Stimulated activated CD8-positive, alpha-beta memory T cell treated with anti-CD3 and anti-CD28 coated beads, Interleukin-12 subunit alpha, Interleukin-12 subunit beta, amount 100 ng/mL, for 24 hours (primary cell): ENCODE measurements at regions not wholly inside any gene's neighbourhood (a gene's known extent, or its start where the extent isn't known, plus 50 kb on each side); places are given as distances from the start of the nearest gene placed in this dataset.

Source experiments
- DNase-seq: peaks from one replicate; pipeline ENCODE4 v3.0.0-alpha.2; 2020; ENCODE audit errors: extremely low read depth

DNA sequence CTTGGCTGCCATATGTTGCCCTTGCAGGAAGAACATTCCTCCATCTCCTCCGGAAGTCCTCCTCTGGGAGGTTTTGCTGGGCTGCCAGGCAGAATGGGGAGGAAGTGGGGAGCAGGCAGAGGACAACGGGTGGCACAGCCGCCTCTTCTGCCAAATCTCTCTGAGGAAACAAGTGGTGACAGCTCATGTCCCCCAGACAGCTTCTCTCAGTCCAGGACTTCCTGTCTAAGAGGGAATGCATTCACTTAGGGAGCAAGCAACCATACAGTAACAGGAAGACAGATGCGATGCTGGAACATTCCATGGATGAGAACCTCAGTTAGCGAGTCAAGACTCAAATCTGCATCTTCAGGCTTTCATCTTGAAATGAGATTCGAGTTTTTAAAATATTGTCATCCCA, 701.0 kb downstream of the SEMA5A start:
- DNase-seq = no peak

DNA sequence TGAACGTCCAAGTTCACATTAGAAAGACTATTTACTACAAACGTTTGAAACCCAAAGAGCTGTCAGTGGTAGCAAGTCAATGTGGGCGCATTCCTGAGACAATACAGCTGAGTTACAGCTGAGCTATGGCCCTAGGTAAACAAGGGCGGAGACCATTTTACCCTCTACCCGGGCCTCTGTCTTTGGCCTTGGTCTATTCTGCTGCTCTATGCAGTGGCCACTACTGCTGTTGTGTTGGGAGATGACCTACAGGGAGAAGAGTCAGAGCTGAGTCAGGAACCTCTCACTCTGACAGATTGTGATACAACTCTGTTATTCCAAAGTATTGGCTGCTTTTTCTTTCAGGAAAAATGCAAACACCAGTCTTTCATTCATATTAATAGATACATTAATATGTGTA, 700.6 kb downstream of the SEMA5A start:
- no peak for DNase-seq

DNA sequence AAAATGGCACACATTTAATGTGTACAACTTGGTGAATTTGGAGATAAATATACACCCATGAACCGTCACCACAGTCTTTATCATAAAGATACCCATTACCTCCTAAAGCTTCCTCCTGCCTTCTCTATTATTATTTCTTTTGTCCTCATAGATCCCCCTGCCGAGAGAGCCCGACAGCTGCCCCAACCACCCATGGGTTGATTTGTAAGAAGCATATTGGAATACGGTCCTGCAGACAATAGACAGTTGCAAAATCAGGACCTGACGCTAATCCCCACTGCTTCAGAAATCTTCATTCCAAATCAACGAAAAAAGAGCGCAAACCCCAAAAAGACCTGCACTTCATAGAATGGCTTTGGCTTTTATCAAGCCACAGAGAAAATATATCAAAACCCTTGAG, 697.5 kb downstream of the SEMA5A start:
- no peak for DNase-seq

DNA sequence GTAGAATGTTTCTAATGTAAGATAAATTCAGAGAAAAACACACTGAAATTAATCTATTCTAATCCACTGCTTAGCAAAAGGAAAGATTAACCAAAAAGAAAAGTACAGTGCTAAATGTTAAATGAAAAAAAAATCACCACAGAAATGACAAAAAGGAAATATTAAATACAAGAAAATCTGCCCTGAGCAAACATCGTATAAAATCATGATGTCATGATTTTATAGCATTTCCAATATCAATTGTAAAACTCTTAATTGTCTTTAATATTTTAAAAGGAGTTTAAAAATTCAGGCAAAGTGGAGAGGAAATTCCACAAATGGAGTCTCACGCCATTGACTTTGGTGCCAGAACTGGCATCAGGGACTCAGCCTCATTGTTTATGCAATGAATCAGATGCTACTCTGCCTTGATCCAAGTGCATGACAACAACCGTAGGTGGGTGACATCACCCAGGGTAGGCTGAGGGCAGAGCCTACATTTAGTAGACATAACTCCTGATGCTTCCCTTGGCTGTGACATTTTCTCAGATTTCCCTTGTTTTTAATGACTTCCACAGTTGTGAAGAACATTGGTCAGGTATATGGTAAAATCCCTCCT, 696.8 kb downstream of the SEMA5A start:
- no peak for DNase-seq

DNA sequence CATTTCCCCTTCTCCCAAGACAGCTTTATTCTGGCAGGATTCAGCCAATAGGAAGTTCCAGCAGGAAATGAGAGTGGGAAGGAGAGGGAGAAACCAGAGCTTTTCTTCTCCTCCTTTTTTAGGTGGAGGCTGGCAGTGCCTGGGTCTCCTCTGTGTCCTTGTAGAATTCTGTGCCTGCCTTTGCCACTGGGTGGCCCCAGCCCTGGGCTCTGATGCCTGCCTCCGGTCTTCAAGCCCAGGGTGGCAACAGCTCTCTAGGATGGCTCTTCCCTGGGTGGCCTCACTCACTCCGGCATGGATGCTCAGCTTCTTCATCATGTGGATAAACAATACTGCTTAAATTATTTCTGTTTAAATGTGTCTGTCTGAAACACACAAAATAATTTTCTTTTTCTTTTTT, 694.8 kb downstream of the SEMA5A start:
- no peak for DNase-seq

DNA sequence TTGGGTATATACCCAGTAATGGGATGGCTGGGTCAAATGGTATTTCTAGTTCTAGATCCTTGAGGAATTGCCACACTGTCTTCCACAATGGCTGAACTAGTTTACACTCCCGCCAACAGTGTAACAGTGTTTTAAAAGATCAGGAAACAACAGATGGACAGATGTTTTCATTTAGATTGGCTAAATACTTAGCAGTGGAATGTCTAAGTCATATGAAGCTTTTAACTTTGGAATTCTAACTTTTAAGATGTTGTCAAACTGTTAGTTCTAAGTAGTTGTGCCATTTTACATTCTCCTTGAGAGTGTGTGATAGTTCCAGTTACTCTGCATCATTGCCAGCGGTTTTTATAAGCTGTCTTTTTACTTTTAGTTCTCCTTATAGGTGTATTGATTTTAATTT, 688.8 kb downstream of the SEMA5A start:
- DNase-seq = no peak

DNA sequence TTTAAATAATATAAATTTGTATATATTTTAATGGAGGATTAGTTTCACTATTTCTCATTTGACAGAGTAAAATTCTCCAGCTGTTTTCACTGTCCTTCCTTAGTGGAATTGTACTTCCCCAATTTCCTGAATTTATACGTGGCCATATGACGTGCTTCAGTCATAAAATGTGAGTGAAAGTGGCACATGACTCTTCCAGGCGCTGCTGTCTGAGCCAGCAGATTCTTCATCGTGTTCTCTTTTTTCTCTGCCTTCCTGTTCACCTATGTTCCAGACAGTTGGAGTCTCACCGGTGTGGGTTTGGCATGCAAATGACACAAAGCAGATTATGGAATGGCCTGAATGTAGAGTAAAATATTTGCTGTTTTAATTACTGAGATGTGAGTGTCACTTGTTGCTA, 684.1 kb downstream of the SEMA5A start:
- DNase-seq = no peak

DNA sequence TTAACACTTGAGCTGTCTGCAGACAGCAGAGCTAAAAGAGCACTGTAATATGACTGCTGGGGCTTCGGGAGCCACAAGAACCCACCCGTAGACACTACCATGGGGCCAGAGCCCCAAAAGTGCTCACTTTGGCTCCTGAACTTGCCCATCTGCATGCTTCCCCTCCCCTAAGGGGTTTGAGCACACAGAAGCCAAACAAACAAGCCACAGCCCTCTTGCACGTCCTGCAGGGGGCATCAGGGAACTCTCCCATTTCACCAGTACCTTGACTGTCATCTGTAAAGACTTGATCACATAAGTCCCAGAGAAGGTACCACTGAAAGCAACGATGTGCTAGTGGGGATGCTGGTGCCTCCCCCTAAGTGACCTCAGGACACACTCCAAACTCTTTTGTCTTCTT, 681.8 kb downstream of the SEMA5A start:
- no peak for DNase-seq

DNA sequence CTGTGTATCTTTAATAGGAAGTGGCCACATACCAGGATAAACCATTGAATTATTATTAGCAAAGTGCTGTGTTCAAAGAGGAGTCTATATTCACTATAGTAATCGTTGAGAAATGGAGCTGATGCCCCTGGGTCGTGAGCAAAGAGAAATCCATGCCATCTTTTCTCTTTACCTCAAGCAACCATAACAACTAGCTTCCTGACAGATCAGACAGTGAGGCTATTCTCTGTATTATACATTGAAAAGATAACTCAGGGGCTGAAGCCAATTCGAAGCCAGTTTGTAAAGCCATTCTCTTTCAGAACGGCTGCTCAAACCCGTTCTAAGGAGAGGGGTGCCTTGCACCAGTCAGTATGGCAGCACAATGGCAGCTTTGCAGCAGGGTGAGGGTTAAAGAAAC, 680.6 kb downstream of the SEMA5A start:
- no peak for DNase-seq

DNA sequence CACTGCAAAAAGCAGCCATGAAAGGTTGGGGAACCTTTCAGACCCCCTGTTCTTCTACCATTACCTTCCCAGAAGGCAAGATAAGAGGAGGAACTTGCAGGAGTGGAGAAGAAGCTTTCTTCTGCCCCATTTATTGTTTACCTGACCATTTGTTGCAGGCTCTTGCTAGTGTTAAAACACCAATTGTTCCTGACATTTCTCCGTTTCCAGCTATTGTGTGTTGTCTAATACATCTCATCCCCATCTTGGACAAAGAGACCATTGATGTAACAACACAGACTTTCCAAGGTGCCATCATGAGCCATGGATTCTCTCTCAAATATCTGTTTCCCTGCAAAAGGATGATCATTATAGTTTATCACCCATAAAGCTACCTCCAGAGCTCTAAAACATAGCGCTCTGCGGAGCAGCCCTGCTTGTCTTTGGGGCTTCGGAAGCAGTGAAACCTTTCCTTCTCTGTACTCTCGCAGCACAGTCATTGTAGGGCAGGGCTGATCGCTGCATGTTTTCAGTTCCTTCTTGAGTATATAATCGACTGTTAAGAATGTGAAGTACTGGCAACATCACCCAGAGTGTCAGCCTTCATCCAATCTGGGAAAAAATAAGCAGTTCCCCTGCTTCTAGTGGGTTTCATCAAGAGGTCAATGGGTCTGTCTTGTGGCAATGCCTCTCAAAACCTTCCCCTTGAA, 680.0 kb downstream of the SEMA5A start:
- DNase-seq = no peak

DNA sequence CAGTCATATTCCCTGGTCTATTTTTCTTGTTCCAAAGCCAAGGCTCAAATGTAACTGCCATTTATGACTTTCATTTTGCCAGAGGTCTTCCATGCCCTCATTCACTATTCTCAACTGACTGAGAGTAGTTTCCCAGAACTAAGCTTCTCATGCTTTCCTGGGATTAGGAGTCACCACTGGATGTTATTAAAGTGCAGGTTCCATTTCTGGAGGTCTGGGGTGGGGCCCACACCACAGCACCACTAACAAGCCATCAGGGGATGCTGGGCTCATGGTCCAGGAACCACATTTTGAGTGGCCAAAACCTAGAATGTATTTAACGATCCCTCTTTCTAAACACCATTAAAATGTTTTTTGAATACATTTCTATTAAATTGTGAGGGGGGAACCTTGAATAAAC, 677.6 kb downstream of the SEMA5A start:
- no peak for DNase-seq

DNA sequence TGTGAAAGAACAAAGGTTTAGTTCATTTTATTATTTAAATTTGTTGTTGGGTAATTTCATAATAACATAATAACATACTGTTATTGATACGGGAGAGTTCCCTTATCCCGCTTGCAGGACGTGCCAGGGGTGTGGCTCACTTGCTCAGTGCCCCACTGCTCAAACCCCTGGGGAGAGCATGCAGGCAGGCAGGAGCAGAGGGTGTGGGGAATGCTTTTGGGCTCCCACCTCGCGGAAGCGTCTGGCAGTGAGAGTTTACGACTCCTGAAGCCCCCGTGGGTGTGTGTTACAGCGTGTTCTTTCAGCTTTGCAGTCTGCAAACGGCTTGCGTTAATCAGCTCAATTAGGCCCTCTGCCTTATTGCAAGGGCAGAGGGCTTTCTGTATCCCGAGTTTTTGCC, 675.9 kb downstream of the SEMA5A start:
- no peak for DNase-seq

DNA sequence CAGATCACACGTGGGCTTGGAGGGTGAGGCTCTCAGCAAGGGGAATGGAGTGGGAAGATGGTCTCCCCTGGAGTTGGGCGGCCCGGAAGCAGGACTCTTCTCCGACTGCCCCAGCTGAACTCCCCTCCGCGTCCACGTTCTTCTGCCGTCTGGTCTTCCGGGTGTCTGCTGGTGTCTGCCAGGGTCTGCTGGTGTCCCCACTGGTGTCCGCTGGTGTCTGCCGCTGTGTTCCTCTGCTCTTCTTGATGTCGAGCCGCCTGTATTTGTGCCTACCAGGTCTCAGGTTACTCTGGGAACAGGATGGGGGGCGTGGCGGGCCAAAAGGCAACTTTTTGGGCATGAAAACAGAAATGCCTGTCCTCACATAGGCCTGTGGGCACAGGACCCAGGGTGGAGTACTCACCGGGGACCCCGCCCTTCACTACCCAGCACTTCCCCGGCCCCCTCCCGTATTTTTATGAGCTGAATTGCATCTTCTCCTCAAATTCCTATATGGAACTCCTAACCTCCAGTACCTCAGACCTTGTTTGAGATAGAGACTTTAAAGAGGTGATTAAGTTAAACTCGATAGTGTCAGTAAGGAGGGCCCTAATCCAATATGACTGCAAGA, 675.4 kb downstream of the SEMA5A start:
- no peak for DNase-seq

DNA sequence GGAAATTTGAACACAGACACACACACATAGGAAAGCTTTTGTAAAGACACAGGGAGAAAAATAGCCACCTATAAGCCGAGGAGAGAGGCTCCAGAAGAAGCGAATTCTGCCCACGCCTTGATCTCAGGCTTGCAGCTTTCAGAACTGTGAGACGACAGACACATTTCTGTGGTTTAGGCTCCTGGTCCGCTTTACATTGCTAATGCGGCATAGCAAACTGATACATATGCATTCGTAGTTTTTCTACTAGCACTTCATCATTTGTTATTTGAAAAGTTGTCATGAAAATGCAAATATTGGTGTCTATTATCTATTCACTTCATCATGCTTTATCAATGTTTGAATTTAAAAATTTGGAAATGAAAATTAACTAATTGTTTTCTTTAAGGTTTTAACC, 674.9 kb downstream of the SEMA5A start:
- no peak for DNase-seq

DNA sequence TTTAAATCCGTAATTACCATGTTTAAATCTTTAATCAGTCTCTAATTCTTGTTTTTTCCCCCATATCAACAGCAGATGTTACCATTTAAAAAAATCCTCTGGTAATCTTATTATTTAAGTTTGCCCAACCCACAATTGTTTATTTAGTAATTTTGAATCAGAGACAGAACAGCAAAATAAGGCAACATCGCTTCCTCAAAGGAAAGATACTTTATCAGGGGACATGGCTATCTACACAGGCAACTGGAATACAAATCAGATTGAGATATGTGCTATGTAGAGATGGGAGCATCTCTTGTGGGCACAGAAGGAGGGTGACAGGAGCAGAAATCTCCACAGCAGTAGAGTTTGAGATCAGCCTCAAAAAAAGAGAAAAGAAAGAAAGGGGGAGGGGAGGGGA, 674.4 kb downstream of the SEMA5A start:
- DNase-seq = no peak

DNA sequence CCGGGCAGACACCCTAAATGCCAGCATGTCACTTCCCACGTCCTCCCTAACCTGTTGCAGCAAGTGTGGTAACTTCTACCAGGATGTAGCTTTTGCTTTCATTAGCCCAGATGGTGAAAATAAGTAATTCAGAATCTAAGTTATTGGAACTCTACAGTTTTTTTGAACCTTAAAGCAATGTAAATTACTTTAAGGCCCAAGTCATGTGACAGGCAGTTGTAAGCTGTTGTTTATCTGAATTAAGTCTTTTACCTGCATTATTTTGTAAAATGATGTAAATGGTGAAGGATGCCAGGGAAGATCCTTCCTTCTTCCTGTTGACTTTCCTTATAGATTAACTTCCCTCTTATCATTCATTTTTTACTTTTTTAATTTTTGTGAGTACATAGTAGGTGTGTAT, 670.2 kb downstream of the SEMA5A start:
- DNase-seq = no peak

DNA sequence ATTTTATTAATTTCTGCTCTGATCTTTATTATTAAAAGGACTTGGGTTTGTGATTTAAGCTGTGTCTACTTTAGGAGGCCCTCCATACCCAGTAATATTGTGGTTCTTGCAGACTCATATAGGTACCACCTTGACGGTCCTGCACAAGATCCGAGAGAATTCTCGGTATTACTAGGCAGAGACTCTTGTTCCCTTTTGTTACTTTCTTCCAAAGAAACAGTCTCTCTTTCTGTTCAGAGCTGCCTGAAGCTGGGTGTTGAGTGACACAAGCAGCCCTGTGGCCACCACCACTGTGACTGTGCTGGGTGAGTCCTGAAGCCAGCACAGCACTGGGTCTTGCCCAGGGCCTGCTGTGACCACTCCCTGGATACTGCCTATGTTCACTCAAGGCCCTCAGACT, 666.6 kb downstream of the SEMA5A start:
- no peak for DNase-seq

DNA sequence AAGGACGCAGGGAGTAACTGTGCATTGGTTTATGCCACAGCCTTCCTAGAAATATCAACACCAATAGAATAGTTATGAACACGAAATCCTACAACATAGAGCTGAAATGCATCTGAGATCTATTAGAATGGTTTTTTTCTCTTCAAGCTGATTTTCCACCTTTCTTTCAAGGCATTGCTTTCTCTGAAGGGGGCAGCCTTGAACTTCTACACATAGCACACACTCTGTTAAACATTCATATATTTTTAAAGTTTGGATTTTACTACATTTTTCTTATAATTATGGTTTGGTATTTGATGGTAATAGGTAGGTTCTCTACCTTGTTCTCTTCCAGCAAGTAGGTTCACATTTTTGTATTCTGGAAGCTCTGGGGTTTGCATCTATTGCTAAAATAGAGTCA, 661.8 kb downstream of the SEMA5A start:
- no peak for DNase-seq

DNA sequence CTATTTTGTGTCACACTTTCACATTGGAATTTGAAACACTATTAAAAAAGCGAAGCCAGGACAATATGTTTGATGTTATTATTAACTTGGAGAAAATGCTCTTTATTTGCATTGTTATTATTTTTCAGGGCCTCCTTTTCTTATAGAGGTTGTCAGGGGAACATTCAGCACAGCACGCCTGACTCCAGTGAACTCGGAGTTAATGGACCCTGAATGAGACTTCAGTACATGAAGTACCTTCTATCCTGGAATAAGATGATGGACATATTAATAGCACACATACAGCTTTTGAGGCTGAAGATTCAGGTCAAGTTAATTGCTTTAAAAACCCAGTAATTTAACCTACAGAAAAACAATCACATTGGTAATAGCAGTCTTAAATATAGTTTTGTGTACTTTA, 652.9 kb downstream of the SEMA5A start:
- no peak for DNase-seq

DNA sequence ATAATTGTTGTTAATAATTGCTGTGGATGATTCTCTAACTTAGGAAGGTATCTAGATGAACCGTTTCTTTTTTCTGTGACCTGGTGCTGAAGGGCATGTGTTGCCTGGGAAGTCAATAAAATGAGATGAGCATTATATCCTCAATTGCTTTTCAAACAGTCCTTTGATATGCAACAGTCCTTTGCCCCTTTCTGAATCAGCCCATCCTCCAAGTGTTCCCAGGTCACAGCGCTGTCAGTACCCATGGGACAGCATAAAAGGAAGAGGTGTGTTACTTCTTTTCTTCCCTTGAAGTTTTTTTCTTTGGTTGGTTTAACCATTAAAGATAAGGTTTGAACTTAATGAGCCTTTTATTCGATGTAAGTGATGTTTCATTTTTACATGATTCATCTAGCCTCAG, 651.8 kb downstream of the SEMA5A start:
- DNase-seq = no peak

DNA sequence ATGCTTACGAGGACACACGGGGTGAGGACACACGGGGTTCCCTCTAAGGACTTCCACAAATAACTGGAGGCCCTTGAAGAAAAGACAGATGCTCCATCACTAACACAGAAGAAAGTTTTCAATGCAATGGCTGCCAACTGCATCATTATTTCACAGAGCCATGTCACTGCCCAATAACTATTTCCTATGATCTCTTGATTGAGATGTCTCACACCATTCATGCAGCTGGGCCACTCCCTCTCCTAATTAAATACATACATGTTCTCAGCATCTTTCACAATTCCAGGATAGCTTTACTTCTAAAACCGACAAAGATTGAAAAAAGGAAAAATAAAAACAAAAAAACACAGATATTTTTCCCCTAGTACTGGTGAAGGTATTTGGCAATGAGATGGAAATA, 650.8 kb downstream of the SEMA5A start:
- DNase-seq = no peak

DNA sequence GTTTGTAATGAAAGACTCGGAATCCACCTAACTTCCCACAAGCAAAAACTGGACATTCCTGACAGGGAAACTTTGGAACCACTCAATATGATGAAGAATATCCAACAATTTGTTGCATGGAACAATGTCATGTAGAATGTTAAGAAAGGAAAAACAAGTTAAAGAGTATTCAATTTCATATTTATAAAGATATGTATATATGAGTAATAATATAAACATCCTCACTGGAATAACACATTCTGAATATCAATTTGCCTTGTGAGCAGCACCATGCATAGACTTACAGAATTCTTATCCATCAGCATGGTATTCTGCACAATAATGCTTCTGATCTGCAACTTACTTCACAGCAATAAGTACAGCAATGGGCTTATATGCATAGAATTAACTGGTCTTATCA, 650.3 kb downstream of the SEMA5A start:
- DNase-seq = no peak

DNA sequence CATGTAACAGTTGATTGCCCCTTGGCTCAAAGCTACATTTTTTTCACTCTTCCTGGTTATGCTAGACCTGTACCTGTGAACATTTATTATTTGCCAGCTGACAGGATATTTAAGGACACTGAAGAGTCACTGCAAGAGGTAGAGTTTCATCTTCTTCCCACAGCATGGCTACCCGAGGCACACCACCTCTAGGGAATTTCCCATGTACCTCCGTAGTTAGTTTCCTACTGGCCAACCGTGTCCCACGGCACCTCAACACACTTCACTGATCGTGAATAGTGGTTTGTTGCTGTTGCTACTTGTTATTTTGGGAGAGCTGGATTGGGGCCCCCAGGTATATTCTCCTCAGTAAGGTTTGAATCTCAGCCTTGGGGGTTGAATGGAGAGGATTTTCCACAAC, 648.6 kb downstream of the SEMA5A start:
- no peak for DNase-seq

DNA sequence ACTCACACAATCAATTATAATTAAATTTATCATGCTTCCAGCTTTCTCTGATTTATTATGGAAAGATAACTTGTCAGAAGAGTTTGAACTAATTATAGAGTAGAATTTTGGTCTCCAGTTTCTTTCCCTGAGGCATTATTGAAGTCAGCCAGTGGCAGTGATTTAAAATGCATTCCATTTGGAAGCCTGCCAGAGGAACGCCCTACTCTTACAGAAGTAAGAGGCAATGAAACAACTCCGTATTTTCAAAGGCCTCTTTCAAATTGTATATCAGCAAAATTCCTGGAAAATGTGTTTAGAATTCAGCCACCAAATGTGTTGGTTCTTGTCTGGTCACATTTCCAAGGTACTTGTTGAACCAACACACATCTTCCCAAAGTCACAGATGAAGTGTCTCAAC, 640.9 kb downstream of the SEMA5A start:
- DNase-seq = no peak
